Esophagus (tissue), 2 donors: ENCODE measurements at regions not wholly inside any gene's neighbourhood (a gene's known extent, or its start where the extent isn't known, plus 50 kb on each side); places are given as distances from the start of the nearest gene placed in this dataset.
"Not testable (repeated sequence)": the region's sequence is repeated elsewhere in the genome, so short reads cannot be mapped to it uniquely, and the experiment has no call there.

Source experiments
- H3K27ac ChIP-seq, 2 donors: one replicate each; pipeline ENCODE4 v1.5.1; 2013; ENCODE audit warnings: low read depth in 2 of 2, mild to moderate bottlenecking in 2 of 2, inconsistent platforms in 1 of 2, low read length in 1 of 2, moderate library complexity in 1 of 2
- H3K27me3 ChIP-seq, 2 donors: one replicate each; pipeline ENCODE4 v1.6.1; 2013; ENCODE audit warnings: low read length in 2 of 2, control low read depth in 1 of 2, mild to moderate bottlenecking in 1 of 2; ENCODE audit not compliant: insufficient read depth in 2 of 2, control insufficient read depth in 1 of 2
- H3K36me3 ChIP-seq, 2 donors: one replicate each; pipeline ENCODE4 v1.6.1; 2013; ENCODE audit warnings: low read length in 1 of 2; ENCODE audit not compliant: control insufficient read depth in 2 of 2, insufficient read depth in 2 of 2
- H3K4me1 ChIP-seq, 2 donors: one replicate each; pipeline ENCODE4 v1.6.1; 2013; ENCODE audit warnings: low read length in 1 of 2; ENCODE audit not compliant: control insufficient read depth in 2 of 2, insufficient read depth in 2 of 2
- H3K4me3 ChIP-seq, 2 donors: one replicate each; pipeline ENCODE4 v1.5.1; 2013; ENCODE audit warnings: low read length in 2 of 2, mild to moderate bottlenecking in 2 of 2, low read depth in 1 of 2, moderate library complexity in 1 of 2
- H3K9me3 ChIP-seq, 2 donors: one replicate each; pipeline ENCODE4 v1.6.1; 2013; ENCODE audit warnings: mild to moderate bottlenecking in 2 of 2, low read depth in 1 of 2, low read length in 1 of 2, moderate library complexity in 1 of 2; ENCODE audit not compliant: control insufficient read depth in 2 of 2, insufficient read depth in 1 of 2
- WGBS, 2 donors: extraction: QIAGEN DNeasy Blood & Tissue Kit; methylation state at CpG; one replicate each; pipeline ENCODE4 v1.1.7; 2013; 5-methylcytosine and 5-hydroxymethylcytosine counted together
- donor health status: healthy with polysubstance abuse.
- donor health status: Bipolar disorder and iron deficiency.

DNA sequence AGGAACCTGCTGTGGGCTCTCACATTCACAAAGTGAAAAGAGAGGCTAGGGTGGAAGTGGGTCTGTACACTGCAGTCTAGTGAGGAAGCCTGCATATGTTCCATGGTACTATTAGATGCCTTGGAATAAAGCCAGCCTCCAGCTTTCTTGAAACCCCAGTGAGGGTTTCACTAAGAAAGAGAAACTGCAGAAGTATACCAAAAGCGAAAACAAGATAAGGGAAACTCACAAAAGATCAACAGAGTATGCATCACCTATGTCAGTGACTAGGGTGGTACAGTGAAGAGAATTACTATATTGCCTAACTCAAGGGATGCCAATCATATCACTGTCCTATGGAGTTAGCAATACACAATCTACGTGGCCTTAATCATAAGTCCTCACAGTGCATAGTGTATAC is 212.5 kb upstream of the GADL1 start:
- no peaks in the 10 kb centered on the region for H3K36me3 ChIP-seq
- H3K4me1 ChIP-seq, result no peaks in the 10 kb centered on the region
- no peaks in the 10 kb centered on the region for H3K9me3 ChIP-seq
- no peaks in the 10 kb centered on the region for H3K27me3 ChIP-seq
- no peak overlapping the region for H3K4me3 ChIP-seq
- no peak overlapping the region for H3K27ac ChIP-seq
- 90 to 92% methylated on average over 2 of the region's 2 CpGs for WGBS, 2 donors

GRCh38 chr3:31114929-31115283 is 220.4 kb upstream of the GADL1 start:
- 80 to 82% methylated on average over 1 of the region's 1 CpG for WGBS, 2 donors
- no peaks in the 10 kb centered on the region for H3K9me3 ChIP-seq
- H3K27me3 ChIP-seq, result no peaks in the 10 kb centered on the region
- no peak overlapping the region for H3K4me3 ChIP-seq
- H3K36me3 ChIP-seq, result no peaks in the 10 kb centered on the region
- H3K4me1 ChIP-seq, result no peaks in the 10 kb centered on the region
- no peak overlapping the region for H3K27ac ChIP-seq

GRCh38 chr3:31115531-31115930 is 221.1 kb upstream of the GADL1 start:
- not testable (repeated sequence) for H3K9me3 ChIP-seq, H3K36me3 ChIP-seq, H3K4me1 ChIP-seq, H3K27me3 ChIP-seq, H3K4me3 ChIP-seq, H3K27ac ChIP-seq
- WGBS, 2 donors, result 89% methylated on average over 2 of the region's 2 CpGs

- H3K36me3 ChIP-seq, result no peaks in the 10 kb centered on the region
- H3K4me3 ChIP-seq, result no peak overlapping the region
- no peaks in the 10 kb centered on the region for H3K4me1 ChIP-seq
- H3K9me3 ChIP-seq, result no peaks in the 10 kb centered on the region
- H3K27ac ChIP-seq, result no peak overlapping the region
- H3K27me3 ChIP-seq, result no peaks in the 10 kb centered on the region
- WGBS, 2 donors, result 98 to 100% methylated on average over 2 of the region's 2 CpGs
Observed at GRCh38 chr3:31116651-31117050, 222.2 kb upstream of the GADL1 start.

- Histone ChIP-seq H3K9me3 (no peaks in the 10 kb centered on the region), H3K36me3 (no peaks in the 10 kb centered on the region), H3K27me3 (no peaks in the 10 kb centered on the region), H3K4me3 (no peak overlapping the region), H3K27ac (no peak overlapping the region), H3K4me1 (no peaks in the 10 kb centered on the region)
- 59 to 67% methylated on average over 2 of the region's 2 CpGs for WGBS, 2 donors
Observed at GRCh38 chr3:31117854-31118253, 223.4 kb upstream of the GADL1 start.

- 74 to 83% methylated on average over 1 of the region's 1 CpG for WGBS, 2 donors
- Histone ChIP-seq H3K27ac (no peak overlapping the region), H3K4me3 (no peak overlapping the region), H3K4me1 (no peaks in the 10 kb centered on the region), H3K36me3 (no peaks in the 10 kb centered on the region), H3K9me3 (no peaks in the 10 kb centered on the region), H3K27me3 (no peaks in the 10 kb centered on the region)
Observed at GRCh38 chr3:31124373-31124772, 229.9 kb upstream of the GADL1 start.

GRCh38 chr3:31125413-31126020 is 231.1 kb upstream of the GADL1 start:
- no peak overlapping the region for H3K27ac ChIP-seq
- H3K9me3 ChIP-seq, result no peaks in the 10 kb centered on the region
- no peaks in the 10 kb centered on the region for H3K27me3 ChIP-seq
- 89 to 93% methylated on average over 4 of the region's 4 CpGs for WGBS, 2 donors
- H3K4me1 ChIP-seq, result no peaks in the 10 kb centered on the region
- no peak overlapping the region for H3K4me3 ChIP-seq
- no peaks in the 10 kb centered on the region for H3K36me3 ChIP-seq

DNA sequence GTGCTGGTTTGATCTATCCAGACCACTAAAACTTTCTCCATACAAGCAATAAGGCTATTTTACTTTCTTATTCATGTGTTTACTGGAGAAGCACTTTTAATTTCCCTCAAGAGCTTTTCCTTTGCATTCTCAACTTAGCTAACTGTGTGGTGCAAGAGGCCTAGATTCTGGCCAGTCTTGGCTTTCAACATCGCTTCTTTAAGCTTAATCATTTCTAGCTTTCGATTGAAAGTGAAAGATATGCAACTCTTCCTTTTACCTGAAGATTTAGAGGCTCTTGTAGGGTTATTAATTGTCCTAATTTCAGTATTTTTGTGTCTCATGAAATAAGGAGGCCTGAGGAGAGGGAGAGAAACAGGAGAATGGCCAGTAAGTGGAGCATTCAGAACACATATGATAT is 234.8 kb upstream of the GADL1 start:
- H3K4me3 ChIP-seq, result no peak overlapping the region
- no peaks in the 10 kb centered on the region for H3K9me3 ChIP-seq
- no peaks in the 10 kb centered on the region for H3K4me1 ChIP-seq
- no peak overlapping the region for H3K27ac ChIP-seq
- no peaks in the 10 kb centered on the region for H3K27me3 ChIP-seq
- 80 to 94% methylated on average over 2 of the region's 2 CpGs for WGBS, 2 donors
- no peaks in the 10 kb centered on the region for H3K36me3 ChIP-seq

- H3K4me3 ChIP-seq, result no peak overlapping the region
- H3K9me3 ChIP-seq, result no peaks in the 10 kb centered on the region
- 66 to 67% methylated on average over 2 of the region's 2 CpGs for WGBS, 2 donors
- no peak overlapping the region for H3K27ac ChIP-seq
- H3K36me3 ChIP-seq, result no peaks in the 10 kb centered on the region
- no peaks in the 10 kb centered on the region for H3K27me3 ChIP-seq
- no peaks in the 10 kb centered on the region for H3K4me1 ChIP-seq
Observed at GRCh38 chr3:31132132-31132769, 237.8 kb upstream of the GADL1 start.

- Histone ChIP-seq H3K9me3 (no peaks in the 10 kb centered on the region), H3K27me3 (no peaks in the 10 kb centered on the region), H3K36me3 (no peaks in the 10 kb centered on the region), H3K4me1 (no peaks in the 10 kb centered on the region), H3K27ac (no peak overlapping the region), H3K4me3 (no peak overlapping the region)
- 96 to 97% methylated on average over 1 of the region's 1 CpG for WGBS, 2 donors
Observed at GRCh38 chr3:31133541-31133940, 239.1 kb upstream of the GADL1 start.
